ENCODE measurements at regions not wholly inside any gene's neighbourhood (a gene's known extent, or its start where the extent isn't known, plus 50 kb on each side); places are given as distances from the start of the nearest gene placed in this dataset.

DNA sequence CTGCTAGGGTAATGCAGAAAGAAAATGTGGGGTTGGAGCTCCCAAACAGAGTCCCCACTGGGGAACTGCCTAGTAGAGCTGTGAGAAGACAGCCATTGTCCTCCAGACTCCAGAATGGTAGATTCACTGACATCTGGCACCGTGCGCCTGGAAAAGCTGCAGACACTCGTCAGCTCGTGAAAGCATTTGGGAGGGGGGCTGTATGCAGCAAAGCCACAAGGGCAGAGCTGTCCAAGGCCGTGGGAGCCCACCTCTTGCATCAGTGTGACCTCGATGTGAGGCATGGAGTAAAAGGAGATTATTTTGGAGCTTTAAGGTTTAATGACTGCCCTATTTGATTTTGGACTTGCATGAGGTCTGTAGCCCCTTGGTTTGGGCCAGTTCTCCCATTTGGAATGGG, 242.9 kb downstream of the VGLL3 start:
- TF ChIP-seq, protein P1, sequence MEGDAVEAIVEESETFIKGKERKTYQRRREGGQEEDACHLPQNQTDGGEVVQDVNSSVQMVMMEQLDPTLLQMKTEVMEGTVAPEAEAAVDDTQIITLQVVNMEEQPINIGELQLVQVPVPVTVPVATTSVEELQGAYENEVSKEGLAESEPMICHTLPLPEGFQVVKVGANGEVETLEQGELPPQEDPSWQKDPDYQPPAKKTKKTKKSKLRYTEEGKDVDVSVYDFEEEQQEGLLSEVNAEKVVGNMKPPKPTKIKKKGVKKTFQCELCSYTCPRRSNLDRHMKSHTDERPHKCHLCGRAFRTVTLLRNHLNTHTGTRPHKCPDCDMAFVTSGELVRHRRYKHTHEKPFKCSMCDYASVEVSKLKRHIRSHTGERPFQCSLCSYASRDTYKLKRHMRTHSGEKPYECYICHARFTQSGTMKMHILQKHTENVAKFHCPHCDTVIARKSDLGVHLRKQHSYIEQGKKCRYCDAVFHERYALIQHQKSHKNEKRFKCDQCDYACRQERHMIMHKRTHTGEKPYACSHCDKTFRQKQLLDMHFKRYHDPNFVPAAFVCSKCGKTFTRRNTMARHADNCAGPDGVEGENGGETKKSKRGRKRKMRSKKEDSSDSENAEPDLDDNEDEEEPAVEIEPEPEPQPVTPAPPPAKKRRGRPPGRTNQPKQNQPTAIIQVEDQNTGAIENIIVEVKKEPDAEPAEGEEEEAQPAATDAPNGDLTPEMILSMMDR (conservative IDR thresholded peaks at IDR 0.05; ENCODE audit: low read depth, low read length), result no peak
- TF ChIP-seq MXI1 (IDR thresholded peaks at IDR 0.05; ENCODE audit: borderline replicate concordance, low read depth, low read length) (no peak), CHD1 (IDR thresholded peaks at IDR 0.05; ENCODE audit: low read depth, low read length) (no peak), MAFK (IDR thresholded peaks at IDR 0.05; ENCODE audit: low read depth, low read length) (no peak)
